COLO668 (cell line): ENCODE measurements at regions not wholly inside any gene's neighbourhood (a gene's known extent, or its start where the extent isn't known, plus 50 kb on each side); places are given as distances from the start of the nearest gene placed in this dataset.

Experiments used
- DNase-seq: peaks from one replicate; lab custom pipeline; 2025; ENCODE audit not compliant: unreplicated experiment; lab: John Stamatoyannopoulos, UW

- DNase-seq = no peak
Measured at GRCh38 chr1:239218301-239218700, 168.1 kb upstream of the CHRM3 start.

- no peak for DNase-seq
Measured at GRCh38 chr1:239212811-239213220, 173.6 kb upstream of the CHRM3 start.

- no peak for DNase-seq
Measured at GRCh38 chr1:239209591-239209990, 176.8 kb upstream of the CHRM3 start.

GRCh38 chr1:239204401-239204800 lies 182.0 kb upstream of the CHRM3 start:
- DNase-seq = no peak

GRCh38 chr1:239197871-239198270 lies 188.5 kb upstream of the CHRM3 start:
- no peak for DNase-seq

- DNase-seq = no peak
Measured at GRCh38 chr1:239189998-239190512, 196.3 kb upstream of the CHRM3 start.

- no peak for DNase-seq
Measured at GRCh38 chr1:239186487-239186886, 199.9 kb upstream of the CHRM3 start.

- no peak for DNase-seq
Measured at GRCh38 chr1:239185245-239185619, 201.1 kb upstream of the CHRM3 start.

- DNase-seq = no peak
Measured at GRCh38 chr1:239184561-239185244, 201.7 kb upstream of the CHRM3 start.

GRCh38 chr1:239178961-239179360 lies 207.4 kb upstream of the CHRM3 start:
- DNase-seq = no peak

- DNase-seq = no peak
Measured at GRCh38 chr1:239174880-239175279, 211.5 kb upstream of the CHRM3 start.

GRCh38 chr1:239170828-239171227 lies 215.5 kb upstream of the CHRM3 start:
- DNase-seq = no peak

- DNase-seq = no peak
Measured at GRCh38 chr1:239169276-239169675, 217.1 kb upstream of the CHRM3 start.

GRCh38 chr1:239164451-239165180 lies 221.8 kb upstream of the CHRM3 start:
- DNase-seq = no peak

GRCh38 chr1:239155466-239156091 lies 230.8 kb upstream of the CHRM3 start:
- no peak for DNase-seq

GRCh38 chr1:239151937-239152336 lies 234.4 kb upstream of the CHRM3 start:
- DNase-seq = no peak

- DNase-seq = no peak
Measured at GRCh38 chr1:239140968-239141367, 245.4 kb upstream of the CHRM3 start.

GRCh38 chr1:239139801-239140200 lies 246.6 kb upstream of the CHRM3 start:
- DNase-seq = no peak

GRCh38 chr1:239128541-239128940 lies 257.8 kb upstream of the CHRM3 start:
- no peak for DNase-seq

GRCh38 chr1:239126884-239127283 lies 259.5 kb upstream of the CHRM3 start:
- DNase-seq = no peak

- DNase-seq = no peak
Measured at GRCh38 chr1:239125893-239126292, 260.5 kb upstream of the CHRM3 start.

- DNase-seq = no peak
Measured at GRCh38 chr1:239125027-239125426, 261.3 kb upstream of the CHRM3 start.
